GM12878 (cell line): ENCODE measurements at regions not wholly inside any gene's neighbourhood (a gene's known extent, or its start where the extent isn't known, plus 50 kb on each side); places are given as distances from the start of the nearest gene placed in this dataset.

Experiments used
- ATAC-seq: fragments of 200-7000 bp; cut with Tn5 transposase; 3 replicates; pipeline ENCODE4 v1.9.1; 2020; ENCODE audit warnings: mild to moderate bottlenecking, moderate library complexity
- BruUV-seq: library from RNA; stranded (reverse); fragments of 400-500 nt; replicated peaks from 2 replicates; lab custom pipeline; 2021; lab: Mats Ljungman, UMichigan
- CTCF ChIA-PET: fragments of 300-600 bp; sonication (Branson Sonifier 250); formaldehyde crosslinking; extraction: SDS; loops from one replicate; lab custom pipeline; 2021; ENCODE audit warnings: inconsistent platforms; lab: Yijun Ruan, JAX
- POLR2A ChIA-PET: fragments of 350-600 bp; formaldehyde crosslinking; extraction: SDS; loops from one replicate; lab custom pipeline; 2021; ENCODE audit warnings: inconsistent platforms; lab: Charles Lee
- RAD21 ChIA-PET: fragments of 300-600 bp; sonication (Branson Sonifier 250); formaldehyde crosslinking; loops from one replicate; lab custom pipeline; 2023; ENCODE audit warnings: antibody characterized with exemption; ENCODE audit not compliant: unreplicated experiment; lab: Charles Lee
- SMC1A ChIA-PET: fragments of 300-600 bp; sonication (Branson Sonifier 250); formaldehyde crosslinking; loops from one replicate; lab custom pipeline; 2023; ENCODE audit not compliant: unreplicated experiment, uncharacterized antibody; lab: Charles Lee
- DNase-seq: peaks from one replicate; pipeline ENCODE4 v3.0.0-alpha.2; 2011; ENCODE audit warnings: low read depth, low spot score
- FAIRE-seq: peaks from 3 replicates; lab custom pipeline; 2011; peaks lifted over from hg19 to GRCh38; lab: Jason Lieb, UNC
- H2AFZ ChIP-seq: 2 replicates; pipeline ENCODE4 v1.6.0; 2011; ENCODE audit warnings: low read depth, low read length, control low read depth; ENCODE audit not compliant: control insufficient read depth
- H3K27ac ChIP-seq: 2 replicates; pipeline ENCODE4 v1.5.1; 2011; ENCODE audit warnings: control low read depth; ENCODE audit not compliant: control insufficient read depth, insufficient read depth
- H3K27me3 ChIP-seq, 2 experiments: replicated peaks in 1 of 2; 2 replicates each; pipeline versions ENCODE4 v1.6.0 to v1.6.1; 2011; ENCODE audit warnings: low read length in 1 of 2; ENCODE audit not compliant: control insufficient read depth in 2 of 2, insufficient read depth in 2 of 2
- H3K36me3 ChIP-seq, 2 experiments: 2 replicates each; pipeline ENCODE4 v1.5.1; 2011; ENCODE audit warnings: low read length in 1 of 2; ENCODE audit not compliant: control insufficient read depth in 2 of 2, insufficient read depth in 2 of 2
- H3K4me1 ChIP-seq: 2 replicates; pipeline ENCODE4 v1.6.1; 2011; ENCODE audit warnings: mild to moderate bottlenecking, low read length, moderate library complexity, mixed read lengths; ENCODE audit not compliant: control insufficient read depth, insufficient read depth
- H3K4me2 ChIP-seq: 2 replicates; pipeline ENCODE4 v1.6.0; 2011; ENCODE audit warnings: control low read depth; ENCODE audit not compliant: control insufficient read depth, insufficient read depth
- H3K4me3 ChIP-seq: fragments of 200-600 bp; sonication (generic); 2 replicates; pipeline ENCODE4 v1.5.1; 2016
- H3K79me2 ChIP-seq: 2 replicates; pipeline ENCODE4 v1.6.0; 2011; ENCODE audit warnings: low read length; ENCODE audit not compliant: control insufficient read depth, insufficient read depth
- H3K9ac ChIP-seq: 2 replicates; pipeline ENCODE4 v1.8.0; 2011; ENCODE audit warnings: low read length, control low read depth, mixed read lengths; ENCODE audit not compliant: control insufficient read depth, insufficient read depth
- H3K9me3 ChIP-seq: replicated peaks from 3 replicates; pipeline ENCODE4 v1.5.1; 2011; ENCODE audit warnings: mild to moderate bottlenecking, low read length; ENCODE audit not compliant: control insufficient read depth, insufficient read depth
- H4K20me1 ChIP-seq: 2 replicates; pipeline ENCODE4 v1.6.0; 2011; ENCODE audit not compliant: control insufficient read depth, insufficient read depth
- BCL11A ChIP-seq: IDR thresholded peaks from 2 replicates; pipeline ENCODE4 v1.6.1; 2011; ENCODE audit warnings: low read depth, low read length
- CHD1 ChIP-seq: IDR thresholded peaks from 2 replicates; pipeline ENCODE4 v1.6.1; 2012; ENCODE audit warnings: low read depth, low read length, improper control_type of control experiment
- CHD2 ChIP-seq: IDR thresholded peaks from 2 replicates; pipeline ENCODE4 v1.6.1; 2011; ENCODE audit warnings: low read depth, low read length, improper control_type of control experiment, borderline replicate concordance
- CREB1 ChIP-seq: IDR thresholded peaks from 2 replicates; pipeline ENCODE4 v1.6.1; 2012; ENCODE audit warnings: low read depth, mild to moderate bottlenecking, inconsistent platforms
- EGR1 ChIP-seq, 2 experiments: IDR thresholded peaks; 1 replicate in 1 of 2; 2 replicates in 1 of 2; pipeline ENCODE4 v1.6.1; 2011 to 2012; ENCODE audit warnings: low read depth in 2 of 2, low read length in 2 of 2, borderline replicate concordance in 1 of 2, mild to moderate bottlenecking in 1 of 2, moderate library complexity in 1 of 2
- GABPA ChIP-seq: IDR thresholded peaks from 2 replicates; pipeline ENCODE4 v1.6.1; 2014; ENCODE audit warnings: antibody characterized with exemption, low read depth, mild to moderate bottlenecking, inconsistent platforms
- MYC ChIP-seq: IDR thresholded peaks from 2 replicates; pipeline ENCODE4 v1.6.1; 2011; ENCODE audit warnings: mild to moderate bottlenecking, low read length, moderate library complexity, inconsistent platforms; ENCODE audit not compliant: insufficient read depth, insufficient replicate concordance, insufficient read length, severe bottlenecking
- NFYB ChIP-seq: IDR thresholded peaks from 2 replicates; pipeline ENCODE4 v1.6.1; 2011; ENCODE audit warnings: low read depth, mild to moderate bottlenecking, low read length, improper control_type of control experiment, moderate library complexity; ENCODE audit not compliant: insufficient read depth
- TARDBP ChIP-seq: IDR thresholded peaks from 2 replicates; pipeline ENCODE4 v1.6.1; 2016; ENCODE audit warnings: borderline replicate concordance
- TCF3 ChIP-seq: IDR thresholded peaks from 2 replicates; pipeline ENCODE4 v1.6.1; 2012; ENCODE audit warnings: low read depth, mild to moderate bottlenecking, low read length, borderline replicate concordance; ENCODE audit not compliant: insufficient read depth
- WGBS: methylation state at CpG from one replicate; pipeline ENCODE4 v1.1.6; 2016; ENCODE audit warnings: low lambda C conversion rate; ENCODE audit not compliant: insufficient replicate concordance, insufficient coverage; ENCODE audit errors: missing lambda C conversion rate; 5-methylcytosine and 5-hydroxymethylcytosine counted together
- in situ Hi-C: fragments of 300-500 bp; cut with MboI; formaldehyde crosslinking; loops from 9 replicates; pipeline ENCODE4 v1.14.3; 2018; ENCODE audit warnings: mixed read lengths
- intact Hi-C: fragments of 100-400 bp; cut with micrococcal nuclease; formaldehyde crosslinking; loops from one replicate; pipeline ENCODE4 v1.14.2; 2022; ENCODE audit not compliant: unreplicated experiment
- TF ChIP-seq, protein P1 (sequence below): fragments of 450-650 bp; IDR thresholded peaks from 2 replicates; pipeline ENCODE4 v1.6.1; 2017; ENCODE audit warnings: mild to moderate bottlenecking, moderate library complexity
- TF ChIP-seq, protein P2 (sequence below): fragments of 450-650 bp; conservative IDR thresholded peaks from 2 replicates; pipeline ENCODE4 v1.6.1; 2017; ENCODE audit warnings: mild to moderate bottlenecking, moderate library complexity
- TF ChIP-seq, protein P3 (sequence below): fragments of 450-650 bp; IDR thresholded peaks from 2 replicates; pipeline ENCODE4 v1.6.1; 2018; ENCODE audit warnings: mild to moderate bottlenecking, low read depth, moderate library complexity; ENCODE audit not compliant: partially characterized antibody
- TF ChIP-seq, protein P4 (sequence below): IDR thresholded peaks from 2 replicates; pipeline ENCODE4 v1.6.1; 2012; ENCODE audit warnings: low read depth, low read length, improper control_type of control experiment

DNA sequence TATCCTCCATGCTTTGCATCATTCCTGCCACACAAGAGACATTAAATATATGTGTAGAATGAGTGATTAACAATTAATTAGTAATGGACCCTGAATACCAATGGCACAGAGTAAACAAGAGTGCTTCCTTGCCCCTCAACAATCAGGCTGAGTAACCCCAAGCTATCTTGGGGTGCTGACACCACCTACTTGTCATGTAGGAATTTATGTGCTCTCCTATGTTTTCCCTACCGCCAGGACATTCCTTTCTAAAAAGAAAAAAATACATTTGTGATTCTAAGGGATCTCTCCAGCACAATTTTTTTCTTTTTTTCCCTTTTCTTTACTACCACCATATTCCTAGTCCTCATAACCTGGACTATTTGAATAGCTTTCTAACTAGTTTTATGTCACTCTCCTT, 449.1 kb downstream of the MFSD1 start:
- Histone ChIP-seq H3K36me3 (no peaks in the 10 kb centered on the region), H4K20me1 (no peaks in the 10 kb centered on the region), H3K79me2 (no peaks in the 10 kb centered on the region), H2AFZ (no peak overlapping the region), H3K9ac (no peak overlapping the region), H3K9me3 (no peaks in the 10 kb centered on the region; the same call in 2 of the 3 replicates), H3K4me2 (no peak overlapping the region), H3K27ac (no peak overlapping the region), H3K27me3 (no peaks in the 10 kb centered on the region), H3K4me3 (no peak overlapping the region), H3K4me1 (no peaks in the 10 kb centered on the region)
- 0% methylated on average over 1 of the region's 1 CpG for WGBS
- ChIA-PET RAD21 (interaction anchor here (0.6 kb wide), 1 partner anchor 461 kb away, joined by 3 read pairs; no protein-coding TSS in a partner anchor), CTCF (interaction anchor here (0.5 to 4.3 kb wide), 6 partner anchors 9 to 558 kb away, joined by 3 to 29 read pairs (median 5); no protein-coding TSS in a partner anchor), POLR2A (no interaction called here), SMC1A (interaction anchor here (0.6 to 1.7 kb wide), 3 partner anchors 20 to 474 kb away, joined by 3 read pairs; no protein-coding TSS in a partner anchor)
- intact Hi-C loops (no loop called here), in situ Hi-C loops (no loop called here)
- FAIRE-seq (no peak), ATAC-seq (no peak), DNase-seq (no peak)
- BruUV-seq, result no TSS peak
- TF ChIP-seq MYC, result no peak
- TF ChIP-seq, protein P1, sequence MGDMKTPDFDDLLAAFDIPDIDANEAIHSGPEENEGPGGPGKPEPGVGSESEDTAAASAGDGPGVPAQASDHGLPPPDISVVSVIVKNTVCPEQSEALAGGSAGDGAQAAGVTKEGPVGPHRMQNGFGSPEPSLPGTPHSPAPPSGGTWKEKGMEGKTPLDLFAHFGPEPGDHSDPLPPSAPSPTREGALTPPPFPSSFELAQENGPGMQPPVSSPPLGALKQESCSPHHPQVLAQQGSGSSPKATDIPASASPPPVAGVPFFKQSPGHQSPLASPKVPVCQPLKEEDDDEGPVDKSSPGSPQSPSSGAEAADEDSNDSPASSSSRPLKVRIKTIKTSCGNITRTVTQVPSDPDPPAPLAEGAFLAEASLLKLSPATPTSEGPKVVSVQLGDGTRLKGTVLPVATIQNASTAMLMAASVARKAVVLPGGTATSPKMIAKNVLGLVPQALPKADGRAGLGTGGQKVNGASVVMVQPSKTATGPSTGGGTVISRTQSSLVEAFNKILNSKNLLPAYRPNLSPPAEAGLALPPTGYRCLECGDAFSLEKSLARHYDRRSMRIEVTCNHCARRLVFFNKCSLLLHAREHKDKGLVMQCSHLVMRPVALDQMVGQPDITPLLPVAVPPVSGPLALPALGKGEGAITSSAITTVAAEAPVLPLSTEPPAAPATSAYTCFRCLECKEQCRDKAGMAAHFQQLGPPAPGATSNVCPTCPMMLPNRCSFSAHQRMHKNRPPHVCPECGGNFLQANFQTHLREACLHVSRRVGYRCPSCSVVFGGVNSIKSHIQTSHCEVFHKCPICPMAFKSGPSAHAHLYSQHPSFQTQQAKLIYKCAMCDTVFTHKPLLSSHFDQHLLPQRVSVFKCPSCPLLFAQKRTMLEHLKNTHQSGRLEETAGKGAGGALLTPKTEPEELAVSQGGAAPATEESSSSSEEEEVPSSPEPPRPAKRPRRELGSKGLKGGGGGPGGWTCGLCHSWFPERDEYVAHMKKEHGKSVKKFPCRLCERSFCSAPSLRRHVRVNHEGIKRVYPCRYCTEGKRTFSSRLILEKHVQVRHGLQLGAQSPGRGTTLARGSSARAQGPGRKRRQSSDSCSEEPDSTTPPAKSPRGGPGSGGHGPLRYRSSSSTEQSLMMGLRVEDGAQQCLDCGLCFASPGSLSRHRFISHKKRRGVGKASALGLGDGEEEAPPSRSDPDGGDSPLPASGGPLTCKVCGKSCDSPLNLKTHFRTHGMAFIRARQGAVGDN, result no peak
- no peak for TF ChIP-seq CHD2
- TF ChIP-seq CHD1, result no peak
- no peak for TF ChIP-seq NFYB
- no peak for TF ChIP-seq TCF3
- TF ChIP-seq EGR1 (IDR thresholded peaks at IDR 0.05; ENCODE audit: borderline replicate concordance in 1 of 2, low read depth in 2 of 2, low read length in 2 of 2), result no peak
- TF ChIP-seq, protein P2, sequence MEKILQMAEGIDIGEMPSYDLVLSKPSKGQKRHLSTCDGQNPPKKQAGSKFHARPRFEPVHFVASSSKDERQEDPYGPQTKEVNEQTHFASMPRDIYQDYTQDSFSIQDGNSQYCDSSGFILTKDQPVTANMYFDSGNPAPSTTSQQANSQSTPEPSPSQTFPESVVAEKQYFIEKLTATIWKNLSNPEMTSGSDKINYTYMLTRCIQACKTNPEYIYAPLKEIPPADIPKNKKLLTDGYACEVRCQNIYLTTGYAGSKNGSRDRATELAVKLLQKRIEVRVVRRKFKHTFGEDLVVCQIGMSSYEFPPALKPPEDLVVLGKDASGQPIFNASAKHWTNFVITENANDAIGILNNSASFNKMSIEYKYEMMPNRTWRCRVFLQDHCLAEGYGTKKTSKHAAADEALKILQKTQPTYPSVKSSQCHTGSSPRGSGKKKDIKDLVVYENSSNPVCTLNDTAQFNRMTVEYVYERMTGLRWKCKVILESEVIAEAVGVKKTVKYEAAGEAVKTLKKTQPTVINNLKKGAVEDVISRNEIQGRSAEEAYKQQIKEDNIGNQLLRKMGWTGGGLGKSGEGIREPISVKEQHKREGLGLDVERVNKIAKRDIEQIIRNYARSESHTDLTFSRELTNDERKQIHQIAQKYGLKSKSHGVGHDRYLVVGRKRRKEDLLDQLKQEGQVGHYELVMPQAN, result no peak
- TF ChIP-seq, protein P3, sequence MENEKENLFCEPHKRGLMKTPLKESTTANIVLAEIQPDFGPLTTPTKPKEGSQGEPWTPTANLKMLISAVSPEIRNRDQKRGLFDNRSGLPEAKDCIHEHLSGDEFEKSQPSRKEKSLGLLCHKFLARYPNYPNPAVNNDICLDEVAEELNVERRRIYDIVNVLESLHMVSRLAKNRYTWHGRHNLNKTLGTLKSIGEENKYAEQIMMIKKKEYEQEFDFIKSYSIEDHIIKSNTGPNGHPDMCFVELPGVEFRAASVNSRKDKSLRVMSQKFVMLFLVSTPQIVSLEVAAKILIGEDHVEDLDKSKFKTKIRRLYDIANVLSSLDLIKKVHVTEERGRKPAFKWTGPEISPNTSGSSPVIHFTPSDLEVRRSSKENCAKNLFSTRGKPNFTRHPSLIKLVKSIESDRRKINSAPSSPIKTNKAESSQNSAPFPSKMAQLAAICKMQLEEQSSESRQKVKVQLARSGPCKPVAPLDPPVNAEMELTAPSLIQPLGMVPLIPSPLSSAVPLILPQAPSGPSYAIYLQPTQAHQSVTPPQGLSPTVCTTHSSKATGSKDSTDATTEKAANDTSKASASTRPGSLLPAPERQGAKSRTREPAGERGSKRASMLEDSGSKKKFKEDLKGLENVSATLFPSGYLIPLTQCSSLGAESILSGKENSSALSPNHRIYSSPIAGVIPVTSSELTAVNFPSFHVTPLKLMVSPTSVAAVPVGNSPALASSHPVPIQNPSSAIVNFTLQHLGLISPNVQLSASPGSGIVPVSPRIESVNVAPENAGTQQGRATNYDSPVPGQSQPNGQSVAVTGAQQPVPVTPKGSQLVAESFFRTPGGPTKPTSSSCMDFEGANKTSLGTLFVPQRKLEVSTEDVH, result no peak
- no peak for TF ChIP-seq TARDBP
- TF ChIP-seq CREB1, result no peak
- TF ChIP-seq, protein P4, sequence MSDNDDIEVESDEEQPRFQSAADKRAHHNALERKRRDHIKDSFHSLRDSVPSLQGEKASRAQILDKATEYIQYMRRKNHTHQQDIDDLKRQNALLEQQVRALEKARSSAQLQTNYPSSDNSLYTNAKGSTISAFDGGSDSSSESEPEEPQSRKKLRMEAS, result no peak
- no peak for TF ChIP-seq GABPA
- TF ChIP-seq BCL11A, result no peak
